ENCODE measurements at regions not wholly inside any gene's neighbourhood (a gene's known extent, or its start where the extent isn't known, plus 50 kb on each side); places are given as distances from the start of the nearest gene placed in this dataset.

- no peak for DNase-seq (ENCODE audit: low spot score)
- H3K9me3 ChIP-seq (ENCODE audit: control insufficient read depth in 4 of 4, low read length in 3 of 4): no peaks in the 10 kb centered on the region
- no peak overlapping the region for H3K27ac ChIP-seq (ENCODE audit: low read depth in 1 of 2, low read length in 2 of 2)
- no peaks in the 10 kb centered on the region for H3K36me3 ChIP-seq (ENCODE audit: control insufficient read depth in 4 of 4, insufficient read depth in 3 of 4, low read depth in 1 of 4, low read length in 3 of 4)
- H3K9ac ChIP-seq (ENCODE audit: low read depth in 1 of 2, low read length in 2 of 2): no peak overlapping the region
- H3K4me3 ChIP-seq (ENCODE audit: low read depth in 1 of 3, low read length in 3 of 3): no peak overlapping the region
- WGBS: 75% methylated on average over 3 of the region's 3 CpGs
- no peaks in the 10 kb centered on the region for H3K27me3 ChIP-seq (ENCODE audit: control insufficient read depth in 4 of 4, insufficient read depth in 4 of 4, low read length in 3 of 4)
- TF ChIP-seq, protein P1, sequence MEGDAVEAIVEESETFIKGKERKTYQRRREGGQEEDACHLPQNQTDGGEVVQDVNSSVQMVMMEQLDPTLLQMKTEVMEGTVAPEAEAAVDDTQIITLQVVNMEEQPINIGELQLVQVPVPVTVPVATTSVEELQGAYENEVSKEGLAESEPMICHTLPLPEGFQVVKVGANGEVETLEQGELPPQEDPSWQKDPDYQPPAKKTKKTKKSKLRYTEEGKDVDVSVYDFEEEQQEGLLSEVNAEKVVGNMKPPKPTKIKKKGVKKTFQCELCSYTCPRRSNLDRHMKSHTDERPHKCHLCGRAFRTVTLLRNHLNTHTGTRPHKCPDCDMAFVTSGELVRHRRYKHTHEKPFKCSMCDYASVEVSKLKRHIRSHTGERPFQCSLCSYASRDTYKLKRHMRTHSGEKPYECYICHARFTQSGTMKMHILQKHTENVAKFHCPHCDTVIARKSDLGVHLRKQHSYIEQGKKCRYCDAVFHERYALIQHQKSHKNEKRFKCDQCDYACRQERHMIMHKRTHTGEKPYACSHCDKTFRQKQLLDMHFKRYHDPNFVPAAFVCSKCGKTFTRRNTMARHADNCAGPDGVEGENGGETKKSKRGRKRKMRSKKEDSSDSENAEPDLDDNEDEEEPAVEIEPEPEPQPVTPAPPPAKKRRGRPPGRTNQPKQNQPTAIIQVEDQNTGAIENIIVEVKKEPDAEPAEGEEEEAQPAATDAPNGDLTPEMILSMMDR (IDR thresholded peaks at IDR 0.05; ENCODE audit: low read depth, low read length, missing input control): no peak
- no peak for TF ChIP-seq EGR1 (IDR thresholded peaks at IDR 0.05; ENCODE audit: low read depth in 2 of 2)
- TF ChIP-seq TAF1 (conservative IDR thresholded peaks at IDR 0.05): no peak
- no peak for TF ChIP-seq NR2F2 (IDR thresholded peaks at IDR 0.05)
- H3K4me1 ChIP-seq (ENCODE audit: control insufficient read depth in 4 of 4, insufficient read depth in 4 of 4, low read length in 3 of 4): no peaks in the 10 kb centered on the region
These were observed 894.3 kb upstream of the PCDH20 start for GRCh38 chr13:62309904-62310303.

- Histone ChIP-seq H3K27me3 (ENCODE audit: control insufficient read depth in 4 of 4, insufficient read depth in 4 of 4, low read length in 3 of 4) (no peaks in the 10 kb centered on the region), H3K27ac (ENCODE audit: low read depth in 1 of 2, low read length in 2 of 2) (no peak overlapping the region), H3K4me3 (ENCODE audit: low read depth in 1 of 3, low read length in 3 of 3) (no peak overlapping the region)
These were observed 890.1 kb upstream of the PCDH20 start for GRCh38 chr13:62305756-62306155.

GRCh38 chr13:62302341-62302740, 886.7 kb upstream of the PCDH20 start:
- DNase-seq (ENCODE audit: low spot score): no peak
- Histone ChIP-seq H3K9me3 (ENCODE audit: control insufficient read depth in 4 of 4, low read length in 3 of 4) (no peaks in the 10 kb centered on the region), H3K4me1 (ENCODE audit: control insufficient read depth in 4 of 4, insufficient read depth in 4 of 4, low read length in 3 of 4) (no peaks in the 10 kb centered on the region), H3K27me3 (ENCODE audit: control insufficient read depth in 4 of 4, insufficient read depth in 4 of 4, low read length in 3 of 4) (no peaks in the 10 kb centered on the region), H3K9ac (ENCODE audit: low read depth in 1 of 2, low read length in 2 of 2) (no peak overlapping the region), H3K27ac (ENCODE audit: low read depth in 1 of 2, low read length in 2 of 2) (no peak overlapping the region), H3K4me3 (ENCODE audit: low read depth in 1 of 3, low read length in 3 of 3) (no peak overlapping the region), H3K36me3 (ENCODE audit: control insufficient read depth in 4 of 4, insufficient read depth in 3 of 4, low read depth in 1 of 4, low read length in 3 of 4) (no peaks in the 10 kb centered on the region)
- WGBS: 55% methylated on average over 2 of the region's 2 CpGs
- no peak for TF ChIP-seq RAD21 (IDR thresholded peaks at IDR 0.05)
- TF ChIP-seq GABPA (IDR thresholded peaks at IDR 0.05 in 1 of 2, conservative IDR thresholded peaks at IDR 0.05 in 1 of 2): no peak

More at GRCh38 chr13:62305756-62306155, 890.1 kb upstream of the PCDH20 start:
- WGBS: 71% methylated on average over 3 of the region's 3 CpGs
- no peak for DNase-seq (ENCODE audit: low spot score)
- Histone ChIP-seq H3K9me3 (ENCODE audit: control insufficient read depth in 4 of 4, low read length in 3 of 4) (no peaks in the 10 kb centered on the region), H3K36me3 (ENCODE audit: control insufficient read depth in 4 of 4, insufficient read depth in 3 of 4, low read depth in 1 of 4, low read length in 3 of 4) (no peaks in the 10 kb centered on the region), H3K4me1 (ENCODE audit: control insufficient read depth in 4 of 4, insufficient read depth in 4 of 4, low read length in 3 of 4) (no peaks in the 10 kb centered on the region), H3K9ac (ENCODE audit: low read depth in 1 of 2, low read length in 2 of 2) (no peak overlapping the region)
- no peak for TF ChIP-seq MAX (IDR thresholded peaks at IDR 0.05)
- no peak for TF ChIP-seq FOXA1 (IDR thresholded peaks at IDR 0.05)
- TF ChIP-seq, protein P1 (IDR thresholded peaks at IDR 0.05; ENCODE audit: low read depth, low read length, missing input control): no peak
- TF ChIP-seq ATF3 (IDR thresholded peaks at IDR 0.05): no peak
- TF ChIP-seq JUND (IDR thresholded peaks at IDR 0.05): no peak
- TF ChIP-seq TAF1 (conservative IDR thresholded peaks at IDR 0.05): no peak
- TF ChIP-seq RXRA (IDR thresholded peaks at IDR 0.05): no peak
- TF ChIP-seq EGR1 (IDR thresholded peaks at IDR 0.05; ENCODE audit: low read depth in 2 of 2): no peak
- no peak for TF ChIP-seq NR2F2 (IDR thresholded peaks at IDR 0.05)
- no peak for TF ChIP-seq FOXA2 (IDR thresholded peaks at IDR 0.05)

Data from liver (tissue), 8 donors.